GM12872 (cell line): ENCODE measurements at regions not wholly inside any gene's neighbourhood (a gene's known extent, or its start where the extent isn't known, plus 50 kb on each side); places are given as distances from the start of the nearest gene placed in this dataset.

Experiments used
- CTCF ChIP-seq: IDR thresholded peaks from 3 replicates; pipeline ENCODE4 v1.5.1; 2011; ENCODE audit warnings: low read depth, mild to moderate bottlenecking, low read length, moderate library complexity; ENCODE audit not compliant: insufficient read depth

- no peak for TF ChIP-seq CTCF
Measured at GRCh38 chr4:23981328-23981727, 91.5 kb upstream of the PPARGC1A start.

DNA sequence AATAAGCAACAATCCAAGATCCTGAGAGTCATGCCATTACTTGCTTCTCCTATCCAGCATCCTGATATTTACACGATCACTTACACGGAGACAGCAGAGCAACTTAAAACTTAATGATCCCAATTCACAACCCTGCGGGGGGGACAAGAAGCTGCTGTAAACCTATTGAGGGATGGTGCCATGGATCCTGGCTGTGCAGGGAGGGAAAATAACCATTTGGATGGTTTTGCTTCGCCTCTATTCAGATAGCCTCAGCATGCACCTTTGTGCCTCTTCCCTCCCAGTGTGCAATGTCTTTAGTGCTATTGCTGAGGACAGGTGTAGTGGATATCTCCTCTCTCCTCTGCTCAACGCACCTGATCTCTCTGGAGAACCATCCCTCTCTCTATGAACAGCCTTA, 89.7 kb upstream of the PPARGC1A start:
- no peak for TF ChIP-seq CTCF

DNA sequence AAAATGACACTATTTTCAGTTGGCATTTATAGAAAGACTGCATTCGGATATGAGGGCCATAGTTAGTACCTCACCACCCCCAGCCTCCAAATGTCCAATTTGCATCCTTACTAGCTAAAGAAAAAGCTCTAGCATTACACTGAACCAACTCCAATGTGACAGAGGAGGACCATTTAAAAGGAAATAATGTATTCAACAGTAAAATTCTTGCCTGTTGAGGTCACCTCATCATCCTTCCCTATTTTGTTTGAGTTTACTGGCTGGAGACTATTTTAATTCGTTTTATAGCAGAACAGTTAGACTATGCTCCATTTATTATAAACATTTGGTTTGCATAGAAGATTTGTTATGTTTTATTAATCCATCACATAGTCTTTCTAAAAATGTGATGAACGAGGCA, 88.2 kb upstream of the PPARGC1A start:
- no peak for TF ChIP-seq CTCF

DNA sequence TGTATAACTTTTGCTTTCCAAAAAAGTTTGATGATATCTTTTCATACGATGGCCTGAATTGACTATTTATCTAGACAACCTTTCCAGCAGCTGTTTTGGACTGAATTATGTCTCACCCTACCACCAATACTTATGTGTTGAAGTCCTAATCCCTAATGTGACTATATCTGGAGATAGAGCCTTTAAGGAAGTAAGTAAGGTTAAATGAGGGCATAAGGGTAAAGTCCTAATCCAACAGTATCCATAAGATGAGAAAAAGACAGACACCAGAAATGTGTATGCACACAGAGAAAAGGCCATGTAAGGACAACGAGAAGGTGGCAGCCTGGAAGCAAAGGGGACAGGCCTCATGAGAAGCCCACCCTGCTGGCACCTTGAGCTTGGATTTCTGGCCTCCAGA, 86.6 kb upstream of the PPARGC1A start:
- TF ChIP-seq CTCF: no peak

DNA sequence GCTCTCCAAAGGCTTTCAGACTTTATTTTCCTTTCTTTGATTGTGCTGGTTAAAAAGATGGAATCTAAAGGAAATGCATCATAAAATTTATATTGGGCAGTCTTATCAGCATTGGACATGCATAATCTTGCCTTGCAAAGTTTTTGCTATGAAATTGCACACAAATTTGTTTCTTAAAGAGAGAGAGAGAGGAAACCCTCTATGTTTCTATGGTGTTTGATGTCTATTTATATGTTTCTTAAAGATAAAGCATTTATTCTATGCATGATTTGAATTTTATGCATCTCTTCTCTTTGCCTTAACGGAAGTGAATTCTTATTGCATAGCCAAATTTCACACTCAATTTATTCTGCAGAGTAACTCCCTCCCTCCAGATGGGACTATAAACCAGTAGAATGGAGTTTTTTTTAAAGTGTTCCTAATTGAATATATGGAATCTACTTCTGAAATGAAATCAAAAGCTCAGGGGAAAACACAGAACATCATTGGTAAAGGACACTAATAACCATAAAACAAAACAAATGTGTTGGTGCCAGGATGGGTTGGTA, 83.5 kb upstream of the PPARGC1A start:
- TF ChIP-seq CTCF: no peak

DNA sequence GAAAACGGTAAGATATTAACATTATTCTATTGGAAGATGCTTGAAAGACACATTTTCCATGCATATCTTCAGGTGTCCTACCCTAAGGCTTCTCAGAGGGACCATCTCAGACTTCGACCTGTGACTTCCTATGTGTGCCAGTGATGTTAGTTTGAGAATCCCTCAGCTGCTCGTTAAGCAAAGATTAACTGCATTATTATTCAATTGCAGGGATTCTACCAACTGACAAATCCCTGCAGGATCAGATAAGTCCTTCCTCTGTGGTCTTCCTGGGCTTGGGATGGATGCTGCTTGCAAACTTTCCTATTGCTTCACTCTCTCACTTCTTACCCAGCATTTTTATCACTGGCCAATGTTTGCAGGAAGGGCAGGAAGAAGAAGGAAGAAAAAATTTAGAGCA, 83.0 kb upstream of the PPARGC1A start:
- TF ChIP-seq CTCF: no peak

GRCh38 chr4:23972187-23972586, 82.3 kb upstream of the PPARGC1A start:
- no peak for TF ChIP-seq CTCF
